HG03097 (cell line): ENCODE measurements at regions not wholly inside any gene's neighbourhood (a gene's known extent, or its start where the extent isn't known, plus 50 kb on each side); places are given as distances from the start of the nearest gene placed in this dataset.
"Not testable (repeated sequence)": the region's sequence is repeated elsewhere in the genome, so short reads cannot be mapped to it uniquely, and the experiment has no call there.

ENCODE experiments used
- ATAC-seq: cut with Tn5 transposase; IDR thresholded peaks from one replicate; pipeline ENCODE4 v1.9.1; 2021; ENCODE audit not compliant: unreplicated experiment, low FRiP score

- ATAC-seq, result not testable (repeated sequence)
These were observed 75.1 kb downstream of the KBTBD2 start for GRCh38 chr7:32816409-32816948.

- not testable (repeated sequence) for ATAC-seq
These were observed 76.8 kb downstream of the KBTBD2 start for GRCh38 chr7:32814779-32815178.

- no peak for ATAC-seq
These were observed 81.7 kb downstream of the KBTBD2 start for GRCh38 chr7:32809871-32810270.

GRCh38 chr7:32809347-32809746 is 82.2 kb downstream of the KBTBD2 start:
- no peak for ATAC-seq

- ATAC-seq, result no peak
These were observed 88.0 kb downstream of the KBTBD2 start for GRCh38 chr7:32803406-32804141.

- ATAC-seq, result no peak
These were observed 89.2 kb downstream of the KBTBD2 start for GRCh38 chr7:32802305-32802910.

GRCh38 chr7:32793053-32793452 is 98.5 kb downstream of the KBTBD2 start:
- not testable (repeated sequence) for ATAC-seq

- ATAC-seq, result not testable (repeated sequence)
These were observed 100.7 kb downstream of the KBTBD2 start for GRCh38 chr7:32790766-32791430.

- ATAC-seq, result not testable (repeated sequence)
These were observed 102.3 kb downstream of the KBTBD2 start for GRCh38 chr7:32789266-32789665.

GRCh38 chr7:32788174-32788573 is 103.4 kb downstream of the KBTBD2 start:
- ATAC-seq, result not testable (repeated sequence)

- ATAC-seq, result not testable (repeated sequence)
These were observed 106.1 kb downstream of the KBTBD2 start for GRCh38 chr7:32785365-32785944.

- not testable (repeated sequence) for ATAC-seq
These were observed 111.7 kb downstream of the KBTBD2 start for GRCh38 chr7:32779895-32780294.

GRCh38 chr7:32779167-32779566 is 112.4 kb downstream of the KBTBD2 start:
- ATAC-seq, result no peak

- not testable (repeated sequence) for ATAC-seq
These were observed 114.4 kb downstream of the KBTBD2 start for GRCh38 chr7:32777041-32777666.

GRCh38 chr7:32776318-32776717 is 115.2 kb downstream of the KBTBD2 start:
- not testable (repeated sequence) for ATAC-seq

- not testable (repeated sequence) for ATAC-seq
These were observed 115.8 kb downstream of the KBTBD2 start for GRCh38 chr7:32775809-32776208.

- ATAC-seq, result no peak
These were observed 117.0 kb downstream of the KBTBD2 start for GRCh38 chr7:32774541-32774951.

- not testable (repeated sequence) for ATAC-seq
These were observed 122.6 kb downstream of the KBTBD2 start for GRCh38 chr7:32768866-32769510.

- ATAC-seq, result not testable (repeated sequence)
These were observed 123.2 kb downstream of the KBTBD2 start for GRCh38 chr7:32768338-32768737.
